SW 1271 (cell line): ENCODE measurements at regions not wholly inside any gene's neighbourhood (a gene's known extent, or its start where the extent isn't known, plus 50 kb on each side); places are given as distances from the start of the nearest gene placed in this dataset.

Source experiments
- DNase-seq, 2 experiments: peaks; one replicate each; lab custom pipeline; 2025; lab: John Stamatoyannopoulos, UW

DNA sequence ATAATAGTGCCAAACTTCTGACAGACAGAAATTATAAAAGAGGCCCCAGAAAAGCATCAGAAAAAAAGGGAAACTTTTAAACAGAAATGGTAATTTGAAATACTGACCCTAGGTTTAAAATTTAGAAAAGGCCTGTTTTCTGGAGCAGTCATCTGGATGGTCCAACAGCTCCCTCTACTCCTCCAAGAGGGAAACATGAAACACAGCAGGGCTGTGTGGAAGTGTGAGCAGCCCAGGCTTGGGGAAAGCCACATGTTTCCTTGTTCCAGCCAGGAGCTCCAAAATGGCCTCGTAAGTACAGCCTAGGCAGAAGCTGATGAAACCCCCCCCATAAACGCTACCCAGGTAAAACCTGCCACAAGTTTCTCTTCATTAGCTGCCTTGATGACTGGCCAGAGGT, 499.3 kb upstream of the ADAMTS16 start:
- DNase-seq, result no peak

DNA sequence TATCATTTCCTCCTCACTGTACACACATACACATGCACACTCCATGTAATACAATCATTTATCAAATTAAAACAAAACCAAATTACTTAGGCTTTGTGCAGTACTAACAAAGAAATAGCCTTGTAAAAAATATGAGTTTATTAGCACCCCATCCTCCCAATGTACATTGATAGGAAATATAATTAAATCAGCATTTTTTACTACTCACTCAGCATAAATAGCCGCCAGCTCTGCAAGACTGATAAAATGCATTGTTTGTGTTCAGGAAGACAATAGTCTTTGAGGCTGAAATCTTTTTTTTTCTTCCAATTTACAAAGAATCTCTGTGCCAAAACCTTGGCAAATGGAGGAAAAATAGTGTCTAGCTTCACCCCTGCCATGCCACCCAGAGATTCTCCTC, 497.6 kb upstream of the ADAMTS16 start:
- DNase-seq, result no peak

DNA sequence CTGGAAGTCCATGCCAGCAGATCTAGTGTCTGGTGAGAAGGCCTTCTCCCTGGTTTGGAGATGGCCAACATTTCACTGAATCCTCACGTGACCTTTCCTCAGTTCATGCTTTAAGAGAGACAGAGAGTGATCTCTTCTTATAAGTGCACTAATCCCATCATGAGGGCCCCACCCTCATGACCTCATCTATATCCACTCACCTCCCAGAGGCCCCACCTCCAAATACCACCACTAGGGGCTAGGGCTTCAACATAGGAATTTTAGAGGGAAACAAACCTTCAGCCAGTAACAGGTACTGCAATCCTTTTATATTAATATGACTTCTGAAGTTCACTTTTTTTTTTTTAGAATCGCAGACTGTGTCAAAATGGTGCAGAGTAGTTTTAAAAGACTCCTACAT, 496.9 kb upstream of the ADAMTS16 start:
- DNase-seq, result no peak

DNA sequence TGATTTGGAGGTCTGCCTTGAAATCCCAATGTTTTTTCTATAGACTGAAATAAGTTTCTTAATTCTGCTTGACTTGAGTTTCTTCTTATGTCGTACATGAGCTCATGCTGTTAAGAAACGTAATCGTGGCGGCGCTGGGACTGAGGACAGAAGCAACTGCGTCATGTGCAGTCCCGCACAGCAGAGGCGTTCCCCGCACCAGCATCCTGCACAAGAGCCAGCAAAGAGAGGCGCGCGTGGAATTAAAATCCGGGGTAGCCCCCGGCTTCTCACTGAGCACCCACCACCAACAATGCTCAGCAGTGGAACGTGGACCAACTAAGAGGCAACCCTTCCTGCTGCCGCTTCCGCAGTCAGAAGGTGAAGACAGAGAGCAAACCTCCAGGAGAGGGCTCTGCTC, 496.2 kb upstream of the ADAMTS16 start:
- no peak for DNase-seq

DNA sequence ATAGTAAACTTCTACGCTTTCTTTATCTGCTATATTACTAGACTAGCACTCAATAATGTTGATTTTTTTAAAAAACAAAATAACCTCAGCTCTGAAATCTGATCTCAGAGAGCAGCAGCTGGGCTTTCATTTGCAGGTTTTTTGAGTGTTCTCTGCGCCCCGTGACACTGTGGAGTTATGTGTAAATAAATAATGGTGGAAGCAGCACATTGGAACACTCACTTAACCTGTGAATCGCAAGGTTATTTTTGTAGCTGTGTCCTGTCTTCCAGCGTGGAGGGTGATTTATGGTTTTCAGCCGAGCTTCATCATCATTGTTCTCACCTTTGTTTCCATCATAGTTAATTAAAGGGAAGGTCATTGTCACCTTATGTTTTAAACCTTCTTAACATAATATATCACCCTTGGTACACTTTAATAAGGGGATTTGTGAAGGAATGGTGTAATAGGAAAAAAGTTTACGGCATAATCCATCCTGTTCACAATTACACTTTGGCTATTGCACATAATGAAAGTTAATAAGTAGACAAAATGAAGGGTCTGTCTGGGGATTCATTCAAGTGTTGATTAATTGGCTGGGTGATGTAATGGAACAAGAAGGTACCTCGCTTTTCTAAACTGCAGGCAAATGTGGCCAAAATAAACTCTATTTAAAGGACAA, 493.3 kb upstream of the ADAMTS16 start:
- DNase-seq, result no peak

DNA sequence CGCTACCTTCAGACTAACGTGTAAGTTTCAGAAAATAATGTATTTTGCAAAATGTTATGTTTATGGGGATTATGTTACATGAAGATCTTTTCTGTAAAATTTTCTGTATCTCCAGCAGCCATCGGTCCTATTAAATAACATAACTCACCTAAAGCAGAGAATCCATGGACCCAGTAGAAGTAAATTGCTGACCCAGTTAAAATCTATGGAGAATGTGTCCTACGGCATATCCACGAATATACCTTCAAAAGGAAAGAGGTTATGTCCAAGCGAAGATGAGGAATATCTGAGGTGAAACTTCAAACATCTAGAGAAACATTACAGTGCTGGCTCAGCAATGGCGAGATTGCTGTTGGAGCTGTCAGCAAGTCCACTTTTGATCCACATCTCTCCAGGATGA, 492.2 kb upstream of the ADAMTS16 start:
- no peak for DNase-seq

DNA sequence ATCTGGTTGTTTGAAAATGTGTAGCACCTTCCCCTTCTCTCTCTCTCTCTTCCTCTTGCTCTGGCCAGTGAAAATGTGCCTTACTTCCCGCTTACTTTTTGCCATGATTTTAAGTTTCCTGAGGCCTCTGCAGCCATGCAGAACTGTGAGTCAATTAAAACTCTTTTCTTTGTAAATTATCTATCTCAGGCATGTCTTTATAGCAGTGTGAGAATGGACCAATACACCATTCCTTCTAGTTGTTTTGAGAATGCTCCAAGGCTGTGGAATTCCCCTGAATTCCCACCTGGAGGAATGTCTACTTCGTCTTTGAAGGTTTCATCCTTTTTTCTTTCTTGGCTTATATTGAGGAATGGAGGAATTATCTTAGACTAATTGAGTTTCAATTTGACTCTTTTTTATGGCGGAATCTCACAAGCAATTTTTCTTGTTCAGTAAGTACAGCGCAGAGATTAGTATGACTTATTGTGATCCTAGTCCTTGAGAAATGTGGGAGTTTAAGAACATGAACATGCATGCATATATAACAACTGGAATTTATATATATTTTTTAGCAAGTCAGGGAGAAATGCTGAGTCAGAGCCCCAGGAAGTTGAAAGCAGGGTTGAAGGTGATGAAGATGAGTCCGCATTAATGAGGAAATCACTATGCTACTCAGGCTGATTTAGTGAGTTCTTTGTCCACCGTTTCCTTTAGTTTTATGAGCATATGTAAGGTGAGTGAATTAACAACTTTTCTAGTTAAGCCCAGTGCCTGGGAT, 488.1 kb upstream of the ADAMTS16 start:
- no peak for DNase-seq

DNA sequence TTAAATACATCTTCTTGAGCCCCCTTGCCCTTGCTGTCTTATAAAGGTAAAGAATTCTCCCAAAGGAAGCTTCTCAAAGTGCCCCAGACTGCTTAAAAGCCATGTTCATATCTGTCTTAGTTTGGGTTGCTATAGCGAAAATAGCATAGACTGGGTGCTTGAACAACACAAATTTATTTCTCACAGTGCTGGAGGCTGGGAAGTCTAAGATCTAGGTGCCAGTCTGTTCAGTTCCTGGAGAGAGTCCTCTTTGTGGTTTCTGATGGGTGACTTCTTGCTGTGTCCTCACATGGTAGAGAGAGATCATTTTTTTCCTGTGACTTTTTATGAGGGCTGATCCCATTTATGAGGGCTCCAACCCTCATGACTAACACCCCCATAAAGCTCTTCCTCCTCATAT, 486.7 kb upstream of the ADAMTS16 start:
- no peak for DNase-seq

DNA sequence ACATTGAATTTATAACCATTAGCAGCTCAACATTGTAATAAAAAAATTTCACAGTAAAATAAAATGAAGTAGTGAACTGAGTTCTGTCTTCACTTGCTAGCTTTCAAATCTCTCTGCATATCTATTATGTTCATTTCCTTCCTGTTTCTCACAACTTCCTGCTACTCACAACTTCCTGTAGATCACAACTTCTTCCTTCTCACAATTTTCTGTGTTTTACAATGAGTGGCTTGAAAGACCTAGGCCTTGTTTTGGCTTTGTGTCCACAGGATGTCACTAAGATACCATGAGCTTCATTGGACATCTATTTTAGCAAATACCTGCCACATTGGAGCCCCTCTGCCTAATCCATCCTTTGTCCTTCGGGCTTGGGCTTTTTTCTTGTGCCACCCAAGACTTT, 480.3 kb upstream of the ADAMTS16 start:
- DNase-seq, result no peak

DNA sequence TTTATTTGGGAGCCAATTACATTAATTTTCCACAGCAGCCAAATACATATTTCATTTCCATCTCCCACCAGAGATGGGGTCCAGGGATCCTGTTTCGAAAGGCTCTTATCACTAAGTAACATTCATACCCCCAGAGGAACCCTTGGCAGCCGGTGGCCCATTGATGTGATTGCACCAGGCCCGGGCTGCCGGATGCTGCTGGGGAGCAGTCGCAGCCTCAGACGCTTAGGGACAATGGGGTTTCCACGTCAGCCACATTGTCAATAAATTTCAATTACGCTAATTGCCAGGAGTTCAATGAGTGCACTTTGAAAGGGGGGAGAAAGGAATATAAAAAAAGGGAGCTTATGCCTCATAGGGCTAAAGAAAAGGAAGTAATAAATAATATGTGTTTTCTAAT, 478.8 kb upstream of the ADAMTS16 start:
- DNase-seq, result no peak

DNA sequence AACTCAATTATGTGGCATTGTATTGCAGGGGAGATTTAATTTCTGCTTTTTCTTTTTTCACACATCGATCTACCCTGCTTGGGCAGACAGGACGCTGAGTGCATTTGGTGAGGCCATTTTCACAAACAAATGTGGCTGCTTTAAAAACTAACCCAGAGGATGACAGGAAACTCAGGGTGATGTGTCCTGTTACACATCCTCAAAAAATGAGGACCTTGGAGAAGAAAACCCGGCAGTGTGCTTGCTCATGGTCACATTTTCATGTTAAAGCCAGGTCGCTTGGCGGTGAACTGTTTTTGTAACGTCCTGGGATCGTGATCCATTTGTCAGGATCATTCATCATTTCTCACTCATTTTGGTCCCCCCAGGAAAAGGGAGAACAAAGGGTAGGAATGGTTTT, 478.3 kb upstream of the ADAMTS16 start:
- DNase-seq, result no peak

DNA sequence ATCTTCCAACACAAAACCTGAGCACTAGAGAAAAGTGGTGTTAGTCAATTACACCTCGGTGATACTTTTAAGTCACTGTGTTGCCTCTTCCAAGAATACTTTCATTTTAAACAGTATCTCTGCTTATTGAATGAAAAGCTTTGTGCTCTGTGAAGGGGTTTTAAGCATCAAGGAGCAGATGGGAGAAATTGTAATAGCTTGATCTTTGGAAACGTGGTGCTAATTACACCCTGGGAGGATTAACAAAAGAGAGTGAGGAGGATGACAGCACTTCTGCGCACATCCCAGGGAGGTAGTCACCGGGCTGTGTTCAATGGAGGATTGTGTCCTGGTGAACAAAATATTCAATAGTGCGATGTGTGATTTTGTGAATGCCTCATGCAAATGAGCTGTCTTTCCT, 477.4 kb upstream of the ADAMTS16 start:
- DNase-seq, result no peak

DNA sequence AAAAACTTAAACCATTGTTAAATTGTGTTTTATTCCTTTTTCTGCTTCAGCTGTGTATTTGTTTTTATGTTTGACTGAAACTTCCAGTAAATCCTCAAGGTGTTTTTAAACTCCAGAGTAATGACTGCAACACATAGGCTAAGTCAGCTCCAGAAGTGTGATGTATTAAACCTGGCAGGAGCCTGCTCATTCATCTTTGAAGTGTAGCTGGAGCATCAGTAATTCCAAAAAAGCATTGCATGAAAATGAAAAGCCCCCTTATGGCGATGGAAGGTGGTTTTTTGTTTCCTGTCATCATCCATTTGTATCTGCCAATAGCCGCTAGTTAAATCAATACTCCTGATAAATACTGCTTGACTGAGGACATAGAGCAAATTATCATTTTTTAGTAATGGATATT, 474.2 kb upstream of the ADAMTS16 start:
- no peak for DNase-seq

DNA sequence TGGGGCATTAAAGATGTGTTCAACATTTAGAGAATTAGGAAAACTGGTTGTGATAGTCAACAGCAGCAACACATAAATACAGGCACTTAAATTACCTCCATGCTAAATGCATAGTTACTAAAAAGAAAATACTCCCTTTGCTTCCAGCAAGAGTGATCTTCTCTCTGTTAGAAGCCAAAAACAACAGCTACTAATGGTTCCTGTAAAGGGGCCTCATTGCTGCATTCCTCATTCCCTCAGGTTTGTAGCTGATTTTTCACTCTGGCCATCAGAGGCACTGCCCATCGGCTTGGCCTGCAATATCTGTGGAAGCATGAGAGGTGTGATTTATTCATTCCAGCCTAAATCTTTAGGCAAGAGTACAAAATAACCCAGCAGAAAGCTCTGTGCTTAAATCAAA, 466.0 kb upstream of the ADAMTS16 start:
- DNase-seq, result no peak

DNA sequence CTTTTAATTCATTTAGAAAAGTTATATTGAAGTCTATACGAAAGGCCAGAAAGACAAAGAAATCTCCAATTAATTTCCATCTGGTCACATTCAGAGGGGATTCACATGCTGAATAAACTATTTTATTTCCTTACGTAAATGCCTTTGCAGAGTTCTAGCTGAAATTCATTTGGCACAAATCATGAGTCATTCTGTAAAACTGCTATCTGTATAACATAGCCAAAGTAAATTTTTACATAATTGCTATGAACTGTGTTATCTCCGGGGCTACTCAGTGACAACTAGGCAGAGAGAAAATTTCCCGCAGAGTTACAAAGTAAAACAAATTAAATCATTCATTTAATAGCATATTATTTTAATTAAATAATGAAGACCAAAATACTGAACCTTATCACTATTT, 463.2 kb upstream of the ADAMTS16 start:
- DNase-seq, result no peak

DNA sequence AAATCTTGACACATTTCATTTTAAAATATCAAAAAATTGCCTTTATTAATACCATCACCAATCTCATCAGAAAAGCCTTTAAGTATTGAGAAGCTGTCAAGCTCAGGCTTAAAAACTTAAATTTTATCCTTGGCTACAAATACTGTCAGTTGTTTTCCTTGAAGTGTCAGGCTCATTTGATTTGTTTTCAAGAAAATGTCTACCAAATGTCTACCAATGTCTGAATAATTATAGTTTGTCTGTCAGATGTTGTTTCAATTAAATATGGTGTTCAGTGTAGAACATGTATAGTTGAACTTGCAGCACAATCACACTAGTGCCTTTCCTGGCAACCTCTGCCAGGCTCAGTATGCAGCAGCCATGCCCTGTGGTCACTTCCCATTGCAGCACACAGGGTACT, 455.2 kb upstream of the ADAMTS16 start:
- DNase-seq, result no peak

DNA sequence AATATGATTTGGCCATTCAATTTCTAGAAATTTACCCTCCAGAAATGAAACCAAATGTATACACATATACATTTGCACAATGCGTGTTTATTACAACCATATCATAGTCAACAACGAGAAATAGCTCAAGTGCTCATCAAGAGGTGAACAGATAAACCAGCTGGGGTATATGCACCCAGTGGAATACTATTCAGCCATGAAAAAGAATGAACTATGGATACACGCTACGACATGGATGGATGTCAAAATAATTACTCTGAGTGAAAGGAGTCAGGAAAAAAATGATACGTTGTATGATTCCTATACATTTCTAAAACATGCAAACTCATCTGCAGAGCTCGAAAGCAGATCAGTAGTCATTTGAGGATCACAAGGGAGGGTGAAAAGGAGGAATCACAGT, 441.5 kb upstream of the ADAMTS16 start:
- DNase-seq, result no peak

DNA sequence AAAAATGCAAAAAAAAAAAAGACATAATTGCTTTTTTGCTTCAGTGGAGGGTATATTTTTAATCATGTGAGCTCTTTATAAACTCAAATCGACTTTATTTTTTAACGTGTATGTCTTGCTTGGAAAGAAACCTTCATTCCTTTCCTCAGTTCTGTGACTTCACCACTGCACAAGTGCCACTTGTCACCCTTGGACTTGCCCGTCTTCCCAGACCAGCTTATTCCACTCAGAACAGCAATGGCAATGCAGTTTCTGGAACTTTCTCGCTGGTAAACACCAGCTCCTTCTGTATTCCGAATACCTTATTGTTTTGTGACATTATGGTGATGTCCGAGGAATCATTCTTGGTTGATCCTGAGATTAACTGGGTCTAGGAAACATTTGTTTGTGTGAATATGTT, 440.5 kb upstream of the ADAMTS16 start:
- no peak for DNase-seq

DNA sequence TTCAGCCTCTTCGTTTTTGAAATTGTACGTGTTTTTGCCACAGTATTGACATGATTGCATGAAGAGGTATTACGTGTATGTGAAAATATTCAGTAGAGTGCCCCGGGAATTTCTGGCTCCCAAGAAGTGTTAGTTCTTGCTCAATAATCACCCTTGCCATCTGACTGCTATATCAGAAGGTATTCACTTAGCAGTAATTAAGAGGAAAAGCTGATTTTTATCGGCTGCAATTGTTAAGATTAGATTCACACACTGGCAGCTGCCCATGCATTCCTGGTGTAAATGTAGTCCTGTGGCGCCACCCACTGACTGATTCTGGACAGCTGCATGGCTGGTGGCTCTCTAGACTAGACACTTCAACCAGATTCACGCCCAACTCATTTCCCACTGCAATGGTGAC, 440.1 kb upstream of the ADAMTS16 start:
- no peak for DNase-seq

DNA sequence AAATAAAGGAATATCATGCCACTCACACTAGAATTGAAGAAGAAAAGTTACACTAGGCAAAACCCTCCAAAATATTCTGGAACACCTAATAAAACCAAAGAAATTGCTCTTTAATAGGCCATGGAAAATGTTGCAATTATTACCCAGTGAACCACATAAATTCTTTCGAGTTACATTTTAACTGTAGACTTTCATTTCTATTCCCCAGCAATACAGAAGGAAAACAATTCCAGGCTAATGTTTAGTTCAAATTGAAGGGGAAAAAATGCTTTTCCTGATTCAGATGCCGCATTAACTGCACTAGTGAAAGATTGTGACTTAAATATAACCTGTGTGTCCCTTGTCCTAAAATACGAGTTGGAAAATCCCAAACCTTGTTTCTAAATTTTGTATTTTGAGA, 439.3 kb upstream of the ADAMTS16 start:
- no peak for DNase-seq

DNA sequence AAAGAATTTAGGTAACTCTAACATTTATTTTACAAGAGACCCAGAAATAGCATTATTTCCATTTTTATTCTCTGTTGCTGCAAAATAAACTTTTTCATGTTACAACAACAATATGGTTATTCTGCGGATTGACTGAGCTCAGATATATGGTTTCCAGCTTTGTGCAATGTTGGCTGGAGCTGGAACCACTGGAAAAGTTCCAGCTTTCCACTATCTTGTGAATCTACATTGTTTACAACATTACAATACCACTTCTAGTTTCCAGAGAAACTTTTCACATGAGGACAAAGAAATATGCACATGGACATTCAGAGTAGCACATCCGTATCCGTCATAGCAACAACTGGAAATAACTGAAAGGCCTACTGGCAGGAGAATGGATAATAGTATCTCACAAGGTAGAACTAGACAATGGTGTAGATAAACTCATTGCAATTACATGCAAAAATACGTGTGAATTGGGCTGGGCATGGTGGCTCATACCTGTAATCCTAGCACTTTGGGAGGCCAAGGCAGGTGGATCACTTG, 436.1 kb upstream of the ADAMTS16 start:
- DNase-seq, result no peak

DNA sequence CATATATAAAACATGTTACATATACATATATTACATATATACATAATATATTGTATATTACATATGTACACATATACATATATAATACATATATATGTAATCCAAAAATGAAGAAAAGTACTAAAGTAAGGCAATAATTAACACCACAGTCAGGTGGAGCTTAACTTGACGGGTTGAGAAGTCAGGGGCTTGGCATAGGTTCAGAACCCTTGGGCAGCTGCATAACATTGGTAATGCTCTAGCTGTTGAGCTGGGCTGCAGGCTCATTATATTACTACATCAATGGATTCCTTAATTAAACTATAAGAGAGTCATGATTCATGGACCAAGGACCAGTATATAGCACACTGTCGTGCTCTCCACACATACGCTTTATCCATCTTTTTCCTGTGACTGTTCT, 435.2 kb upstream of the ADAMTS16 start:
- no peak for DNase-seq

DNA sequence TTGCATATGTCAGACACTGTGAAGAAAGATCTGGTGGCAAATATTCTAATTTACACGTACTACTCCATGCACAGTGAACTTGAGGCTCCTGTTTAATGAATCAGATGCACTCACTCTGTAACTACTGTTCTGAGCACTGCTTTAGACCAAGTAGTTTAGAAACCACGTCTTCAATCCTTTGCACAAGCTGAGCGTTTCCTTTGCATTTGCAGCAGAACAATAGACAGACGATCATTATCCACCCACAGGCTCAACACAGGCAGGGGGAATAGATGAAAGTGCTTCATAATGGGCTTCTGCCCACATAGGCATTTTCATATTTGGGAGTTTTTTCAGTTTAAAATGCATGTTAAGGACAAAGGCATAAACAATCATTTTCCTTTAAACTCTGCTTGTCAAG, 423.3 kb upstream of the ADAMTS16 start:
- DNase-seq, result no peak

DNA sequence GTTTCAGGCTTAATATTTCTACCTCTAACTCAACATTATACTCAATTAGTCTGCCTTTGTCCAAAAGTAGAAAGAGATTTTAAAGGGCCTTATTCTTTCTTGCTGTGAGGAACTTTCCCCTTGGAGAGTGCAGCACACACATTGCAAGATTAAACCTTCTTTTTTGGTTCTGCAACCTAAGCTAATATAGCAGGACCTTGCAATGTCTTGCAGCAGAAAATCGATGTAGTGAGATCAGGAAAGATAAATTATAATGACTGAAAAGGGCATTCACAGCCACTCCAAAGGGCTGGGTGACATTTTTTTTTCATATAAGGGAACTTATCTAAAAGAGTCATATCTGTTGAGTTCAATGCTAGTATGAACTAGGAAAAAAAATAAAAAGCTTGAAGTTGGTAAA, 422.7 kb upstream of the ADAMTS16 start:
- DNase-seq, result no peak
